Fibroblast of lung (primary cell): ENCODE measurements at regions not wholly inside any gene's neighbourhood (a gene's known extent, or its start where the extent isn't known, plus 50 kb on each side); places are given as distances from the start of the nearest gene placed in this dataset.

Experiments used
- DNase-seq, 2 donors: peaks; one replicate each; pipeline versions ENCODE4 v3.0.0 to v3.0.0-alpha.2; 2010; ENCODE audit warnings: low read depth in 2 of 2
- H2AFZ ChIP-seq: 2 replicates; pipeline ENCODE4 v1.5.1; 2012; ENCODE audit warnings: low read length, control low read depth, inconsistent platforms
- H3K27ac ChIP-seq: 2 replicates; pipeline ENCODE4 v1.5.1; 2011; ENCODE audit warnings: low read length, control low read depth; ENCODE audit not compliant: insufficient read depth
- H3K27me3 ChIP-seq: 2 replicates; pipeline ENCODE4 v1.5.1; 2011; ENCODE audit warnings: mild to moderate bottlenecking, low read length; ENCODE audit not compliant: control insufficient read depth, insufficient read depth
- H3K36me3 ChIP-seq: 2 replicates; pipeline ENCODE4 v1.5.1; 2011; ENCODE audit warnings: low read length; ENCODE audit not compliant: control insufficient read depth, insufficient read depth
- H3K4me1 ChIP-seq: 2 replicates; pipeline ENCODE4 v1.5.1; 2011; ENCODE audit warnings: low read length; ENCODE audit not compliant: control insufficient read depth, insufficient read depth; ENCODE audit errors: extremely low read depth
- H3K4me2 ChIP-seq: 2 replicates; pipeline ENCODE4 v1.5.1; 2011; ENCODE audit warnings: low read length, control low read depth; ENCODE audit not compliant: insufficient read depth; ENCODE audit errors: extremely low read depth
- H3K4me3 ChIP-seq, 4 experiments: fragments of 200-600 bp in 1 of 4; sonication (generic) in 1 of 4; replicated peaks in 1 of 4; 2 replicates each; pipeline ENCODE4 v1.5.1; 2011 to 2016; ENCODE audit warnings: low read length in 4 of 4, low read depth in 3 of 4, mild to moderate bottlenecking in 3 of 4, control low read depth in 2 of 4, inconsistent platforms in 1 of 4, mixed read lengths in 1 of 4; ENCODE audit not compliant: insufficient read depth in 1 of 4; ENCODE audit errors: control extremely low read depth in 1 of 4
- H3K79me2 ChIP-seq: 2 replicates; pipeline ENCODE4 v1.5.1; 2012; ENCODE audit warnings: mild to moderate bottlenecking, low read length, inconsistent platforms; ENCODE audit not compliant: control insufficient read depth, insufficient read depth
- H3K9ac ChIP-seq: 2 replicates; pipeline ENCODE4 v1.5.1; 2011; ENCODE audit warnings: mild to moderate bottlenecking, low read length, control low read depth; ENCODE audit not compliant: insufficient read depth
- H3K9me3 ChIP-seq: 2 replicates; pipeline ENCODE4 v1.5.1; 2012; ENCODE audit warnings: low read depth, low read length; ENCODE audit not compliant: control insufficient read depth, insufficient read depth
- H4K20me1 ChIP-seq: 2 replicates; pipeline ENCODE4 v1.5.1; 2011; ENCODE audit warnings: low read length; ENCODE audit not compliant: control insufficient read depth, insufficient read depth; ENCODE audit errors: extremely low read depth
- CTCF ChIP-seq, 2 donors: IDR thresholded peaks in 1 of 2; conservative IDR thresholded peaks in 1 of 2; 1 replicate in 1 of 2; 2 replicates in 1 of 2; pipeline ENCODE4 v1.5.1; 2011 to 2012; ENCODE audit warnings: low read length in 2 of 2, control low read depth in 1 of 2, inconsistent platforms in 1 of 2, low read depth in 1 of 2, mild to moderate bottlenecking in 1 of 2
- EZH2 ChIP-seq: IDR thresholded peaks from 2 replicates; pipeline ENCODE4 v1.5.1; 2012; ENCODE audit warnings: low read length, control low read depth, mild to moderate bottlenecking; ENCODE audit errors: missing control alignments

- Histone ChIP-seq H3K4me2 (no peak overlapping the region), H3K79me2 (no peaks in the 10 kb centered on the region), H3K4me3 (no peak overlapping the region), H3K9me3 (no peaks in the 10 kb centered on the region), H3K4me1 (no peaks in the 10 kb centered on the region), H4K20me1 (no peaks in the 10 kb centered on the region), H3K27me3 (no peaks in the 10 kb centered on the region), H3K27ac (no peak overlapping the region), H2AFZ (no peak overlapping the region), H3K9ac (no peak overlapping the region), H3K36me3 (no peaks in the 10 kb centered on the region)
- TF ChIP-seq CTCF (conservative IDR thresholded peaks at IDR 0.05 in 1 of 2, IDR thresholded peaks at IDR 0.05 in 1 of 2; ENCODE audit: low read depth in 1 of 2, low read length in 2 of 2): no peak
- no peak for TF ChIP-seq EZH2
- no peak for DNase-seq
Observed at GRCh38 chr18:4858379-4859127, 338.5 kb downstream of the AKAIN1 start.

- no peak overlapping the region for H3K27ac ChIP-seq
- TF ChIP-seq EZH2: no peak
- no peak for TF ChIP-seq CTCF (conservative IDR thresholded peaks at IDR 0.05 in 1 of 2, IDR thresholded peaks at IDR 0.05 in 1 of 2; ENCODE audit: low read depth in 1 of 2, low read length in 2 of 2)
- no peak overlapping the region for H3K9ac ChIP-seq
- no peaks in the 10 kb centered on the region for H3K4me1 ChIP-seq
- H3K36me3 ChIP-seq: no peaks in the 10 kb centered on the region
- H3K4me3 ChIP-seq: no peak overlapping the region
- DNase-seq: no peak
- H3K9me3 ChIP-seq: no peaks in the 10 kb centered on the region
- no peak overlapping the region for H3K4me2 ChIP-seq
- H4K20me1 ChIP-seq: no peaks in the 10 kb centered on the region
- no peaks in the 10 kb centered on the region for H3K79me2 ChIP-seq
- no peak overlapping the region for H2AFZ ChIP-seq
- H3K27me3 ChIP-seq: no peaks in the 10 kb centered on the region
Observed at GRCh38 chr18:4854671-4855070, 342.4 kb downstream of the AKAIN1 start.

- Histone ChIP-seq H3K27ac (no peak overlapping the region), H3K4me3 (no peak overlapping the region), H3K4me1 (no peaks in the 10 kb centered on the region), H3K4me2 (no peak overlapping the region), H3K27me3 (no peaks in the 10 kb centered on the region), H3K9me3 (no peaks in the 10 kb centered on the region), H4K20me1 (no peaks in the 10 kb centered on the region), H2AFZ (no peak overlapping the region), H3K36me3 (no peaks in the 10 kb centered on the region), H3K9ac (no peak overlapping the region), H3K79me2 (no peaks in the 10 kb centered on the region)
- DNase-seq: no peak
- TF ChIP-seq CTCF (conservative IDR thresholded peaks at IDR 0.05 in 1 of 2, IDR thresholded peaks at IDR 0.05 in 1 of 2; ENCODE audit: low read depth in 1 of 2, low read length in 2 of 2) (no peak), EZH2 (no peak)
Observed at GRCh38 chr18:4851301-4851976, 345.6 kb downstream of the AKAIN1 start.
